HuH-7.5 (cell line): ENCODE measurements at regions not wholly inside any gene's neighbourhood (a gene's known extent, or its start where the extent isn't known, plus 50 kb on each side); places are given as distances from the start of the nearest gene placed in this dataset.

Experiments used
- DNase-seq: peaks from one replicate; pipeline ENCODE4 v3.0.0; 2011; ENCODE audit warnings: low spot score

- DNase-seq = peak; percentile 3
These were observed 70.2 kb upstream of the DOK6 start for GRCh38 chr18:69330385-69331005.

DNA sequence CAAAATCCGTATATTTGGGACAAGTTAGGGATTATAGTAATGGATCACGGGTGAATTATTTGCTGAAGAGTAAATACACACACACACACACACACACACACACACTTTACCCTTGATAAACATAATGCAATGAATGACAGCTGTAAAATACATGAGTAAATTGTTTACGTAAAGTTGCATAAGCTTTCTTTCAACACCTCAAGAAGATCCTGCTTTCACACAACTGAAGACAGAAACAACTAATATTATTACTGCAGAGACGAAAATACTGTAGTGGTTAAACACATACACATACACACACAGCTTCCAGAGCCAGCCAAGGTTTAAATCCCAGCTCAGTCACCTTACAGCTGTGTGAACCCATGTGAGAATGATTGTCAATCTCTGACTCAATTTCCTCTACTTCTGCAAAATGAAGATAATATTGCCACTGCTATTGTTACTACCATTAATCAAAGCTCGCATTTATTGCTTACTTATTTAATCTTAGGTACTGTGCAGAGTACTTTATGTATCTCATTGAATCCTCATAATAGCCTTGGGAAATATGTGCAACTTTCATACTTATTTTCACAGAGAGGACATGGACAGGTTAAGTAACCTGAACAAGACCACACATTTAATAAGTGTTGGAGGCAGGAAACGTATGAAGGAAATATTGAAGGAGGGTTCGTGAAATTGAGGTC lies 50.6 kb upstream of the DOK6 start:
- no peak for DNase-seq
